GM19463 (cell line): ENCODE measurements at regions not wholly inside any gene's neighbourhood (a gene's known extent, or its start where the extent isn't known, plus 50 kb on each side); places are given as distances from the start of the nearest gene placed in this dataset.

Source experiments
- ATAC-seq: cut with Tn5 transposase; IDR thresholded peaks from one replicate; pipeline ENCODE4 v1.9.1; 2021; ENCODE audit warnings: mild to moderate bottlenecking, moderate library complexity; ENCODE audit not compliant: unreplicated experiment

DNA sequence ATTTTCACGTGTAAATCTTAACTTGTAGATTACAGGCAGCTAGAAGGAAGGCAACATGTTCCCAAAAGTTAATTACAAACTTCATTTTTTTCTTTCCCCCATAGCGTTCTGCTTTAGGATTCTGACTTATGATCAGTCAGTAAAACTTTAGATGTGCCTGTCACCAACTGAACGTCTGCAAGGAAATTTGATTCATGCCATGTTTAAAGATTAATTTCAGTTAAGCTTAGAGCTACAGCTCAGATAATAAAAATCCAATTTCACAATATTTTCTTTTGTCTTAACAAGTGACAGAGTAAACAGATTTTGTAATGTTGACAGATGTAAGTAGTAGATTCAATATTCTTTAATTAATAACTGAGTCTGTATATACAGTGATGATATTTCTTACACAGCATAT, 253.1 kb downstream of the NFKBIZ start:
- ATAC-seq = no peak

DNA sequence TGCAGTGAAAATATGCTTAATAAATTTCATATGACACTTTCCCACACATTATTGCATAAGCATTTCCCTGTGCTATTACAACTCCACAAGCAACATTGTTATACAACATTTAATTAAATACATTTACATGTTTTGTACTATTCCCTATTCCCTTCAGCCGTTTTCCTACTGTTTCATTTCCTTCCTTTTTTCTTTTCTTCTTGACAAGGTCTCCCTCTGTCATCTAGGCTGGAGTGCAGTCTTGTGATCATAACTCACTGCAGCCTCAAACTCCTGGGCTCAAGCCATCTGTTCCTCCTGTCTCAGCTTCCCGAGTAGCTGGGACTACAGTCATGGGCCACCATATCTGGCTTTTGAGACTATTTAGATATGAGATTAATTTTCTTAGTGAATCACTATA, 254.7 kb downstream of the NFKBIZ start:
- no peak for ATAC-seq

DNA sequence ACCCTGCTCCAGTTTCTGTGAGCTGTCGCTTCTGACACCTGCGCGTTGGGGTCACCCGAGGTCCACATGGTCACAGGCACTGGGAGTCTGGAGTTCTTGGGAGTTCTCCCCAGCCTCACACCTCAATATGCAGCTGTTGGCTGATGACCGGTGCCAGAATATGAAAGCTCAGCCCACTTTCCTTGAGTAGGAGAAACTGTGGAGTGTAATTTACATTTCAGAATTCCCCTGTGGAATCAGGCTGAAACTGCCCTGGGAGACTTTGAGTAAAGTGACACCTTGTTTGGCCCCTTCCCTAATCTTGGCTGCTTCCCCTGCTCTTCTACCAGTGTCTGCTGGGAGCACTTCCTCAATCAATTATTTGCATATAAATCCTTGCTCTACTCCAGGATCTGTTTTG, 255.9 kb downstream of the NFKBIZ start:
- no peak for ATAC-seq

DNA sequence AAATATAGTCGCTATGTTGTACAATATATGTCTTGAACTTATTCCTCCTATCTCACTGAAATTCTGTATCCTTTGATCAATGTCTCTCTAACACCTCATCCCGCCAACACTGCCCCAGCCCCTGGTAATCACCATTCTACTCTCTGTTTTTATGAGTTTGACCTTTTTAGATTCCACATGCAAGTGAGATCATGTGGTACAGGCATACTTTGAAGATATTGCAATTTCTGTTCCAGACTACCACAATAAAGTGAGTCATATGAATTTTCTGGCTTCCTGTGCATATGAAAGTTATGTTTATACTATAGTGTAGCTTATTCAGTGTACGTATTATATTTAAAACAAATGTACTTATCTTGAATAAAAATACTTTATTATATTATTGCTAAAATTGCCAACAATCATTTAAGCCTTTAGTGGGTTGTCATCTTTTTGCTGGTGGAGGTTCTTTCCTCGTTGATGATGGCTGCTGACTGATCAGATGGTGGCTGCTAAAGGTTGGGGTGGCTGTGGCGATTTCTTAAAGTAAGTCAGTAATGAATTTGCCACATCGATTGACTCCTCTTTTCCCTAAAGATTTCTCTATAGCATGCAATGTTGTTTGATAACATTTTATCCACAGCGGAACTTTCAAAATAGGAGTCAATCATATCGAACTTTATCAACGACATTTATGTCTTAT, 257.2 kb downstream of the NFKBIZ start:
- ATAC-seq = no peak

DNA sequence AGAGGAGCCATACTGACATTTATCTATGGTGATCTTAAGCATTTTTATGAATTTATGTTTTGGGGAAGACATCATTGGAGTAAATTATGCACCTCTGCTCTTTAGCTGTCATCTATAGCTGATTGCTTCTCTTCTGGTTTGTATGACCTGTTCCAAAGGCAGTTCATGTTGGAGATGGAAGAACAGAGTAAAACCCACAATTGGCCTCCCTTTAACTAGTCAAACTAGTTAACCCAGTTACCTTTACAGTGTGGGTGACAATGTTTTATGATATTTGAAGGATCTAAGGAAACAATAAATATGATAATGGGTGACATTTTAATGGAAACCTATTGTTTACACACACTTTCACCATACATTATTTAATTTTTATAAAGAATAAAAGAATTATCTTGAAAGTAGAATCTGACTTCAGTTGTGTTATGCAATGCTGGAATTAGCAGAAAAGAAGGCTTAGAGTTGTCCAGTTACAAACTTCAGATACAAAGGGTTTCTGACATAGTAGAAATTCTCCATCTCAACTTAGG, 263.5 kb downstream of the NFKBIZ start:
- no peak for ATAC-seq

DNA sequence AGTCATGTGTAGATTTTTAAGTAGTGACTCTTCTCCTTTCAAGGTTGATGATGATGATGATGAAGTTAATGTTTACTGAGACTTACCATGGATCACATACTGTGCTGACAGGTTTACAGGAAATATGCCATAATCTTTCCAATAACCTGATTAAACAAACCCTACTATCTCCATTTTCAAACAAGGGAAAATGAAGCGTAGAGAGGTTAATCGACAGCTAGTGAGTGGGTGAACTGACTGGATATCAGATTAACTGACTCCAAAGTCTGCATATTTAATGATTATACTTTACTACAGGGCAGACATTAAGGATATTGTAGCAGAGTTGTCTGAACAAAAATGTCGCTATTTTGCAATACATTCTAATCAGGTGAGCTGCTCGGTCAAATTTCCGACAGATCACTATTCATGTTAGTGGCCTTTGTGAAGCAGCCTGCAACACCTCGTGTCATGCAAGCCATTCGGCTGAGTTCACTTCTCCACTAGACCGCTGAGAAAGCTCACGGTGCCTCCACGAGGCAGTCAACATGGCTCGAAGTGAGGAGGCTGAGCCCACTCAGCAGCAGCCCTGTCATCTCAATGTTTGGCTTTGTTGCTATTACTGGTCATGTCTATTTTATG, 264.2 kb downstream of the NFKBIZ start:
- ATAC-seq = no peak

DNA sequence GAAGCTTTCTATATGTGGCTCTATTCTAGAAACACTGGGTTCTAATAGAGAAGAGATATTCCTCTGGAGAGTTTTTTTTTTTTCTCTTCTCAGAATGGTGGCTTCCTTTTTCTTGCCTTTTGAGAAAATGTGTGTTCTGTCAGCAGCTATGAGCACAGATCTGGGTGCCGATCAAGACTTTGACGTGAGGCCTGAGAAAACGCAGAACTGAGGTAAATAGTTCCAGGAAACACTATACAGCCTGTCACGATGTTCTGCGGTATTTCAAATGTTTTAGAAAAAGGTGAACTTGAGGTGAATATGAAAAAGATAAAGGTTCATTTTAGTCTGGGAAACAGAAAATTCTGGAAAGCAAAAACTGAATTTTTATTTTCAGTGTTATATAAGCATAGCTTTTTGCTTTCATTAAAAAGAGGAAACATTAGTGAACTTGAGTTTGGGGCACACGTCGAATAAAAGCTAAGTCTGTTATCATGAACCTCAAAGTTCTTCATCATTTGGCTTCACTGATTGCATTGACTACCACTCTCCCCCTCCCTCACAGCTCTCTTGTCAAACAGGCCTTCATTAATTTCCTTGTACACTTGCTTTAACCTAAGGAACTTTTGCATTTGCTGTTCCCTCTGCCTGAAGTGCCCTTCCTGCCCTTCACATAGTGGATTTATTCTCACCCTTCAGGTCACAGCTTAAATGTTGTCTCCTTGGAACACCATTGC, 265.1 kb downstream of the NFKBIZ start:
- no peak for ATAC-seq

DNA sequence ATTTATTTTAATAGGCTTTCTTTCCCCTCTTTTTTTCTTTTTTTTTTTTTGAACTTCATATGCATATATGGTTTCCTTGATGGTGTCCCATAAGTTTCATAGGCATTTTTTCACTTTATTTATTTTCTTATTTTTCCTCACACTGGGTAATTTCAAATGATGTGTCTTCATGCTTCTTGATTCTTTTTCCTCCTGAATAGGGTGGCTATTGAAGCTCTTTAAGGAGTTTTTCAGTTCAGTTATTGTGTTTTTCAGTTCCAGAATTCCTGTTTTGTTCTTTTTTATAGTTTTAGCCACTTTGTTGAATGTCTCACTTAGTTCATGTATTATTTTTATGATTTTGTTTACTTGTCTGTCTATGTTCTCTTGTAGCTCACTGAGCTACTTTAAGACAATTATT, 273.2 kb downstream of the NFKBIZ start:
- ATAC-seq = no peak

DNA sequence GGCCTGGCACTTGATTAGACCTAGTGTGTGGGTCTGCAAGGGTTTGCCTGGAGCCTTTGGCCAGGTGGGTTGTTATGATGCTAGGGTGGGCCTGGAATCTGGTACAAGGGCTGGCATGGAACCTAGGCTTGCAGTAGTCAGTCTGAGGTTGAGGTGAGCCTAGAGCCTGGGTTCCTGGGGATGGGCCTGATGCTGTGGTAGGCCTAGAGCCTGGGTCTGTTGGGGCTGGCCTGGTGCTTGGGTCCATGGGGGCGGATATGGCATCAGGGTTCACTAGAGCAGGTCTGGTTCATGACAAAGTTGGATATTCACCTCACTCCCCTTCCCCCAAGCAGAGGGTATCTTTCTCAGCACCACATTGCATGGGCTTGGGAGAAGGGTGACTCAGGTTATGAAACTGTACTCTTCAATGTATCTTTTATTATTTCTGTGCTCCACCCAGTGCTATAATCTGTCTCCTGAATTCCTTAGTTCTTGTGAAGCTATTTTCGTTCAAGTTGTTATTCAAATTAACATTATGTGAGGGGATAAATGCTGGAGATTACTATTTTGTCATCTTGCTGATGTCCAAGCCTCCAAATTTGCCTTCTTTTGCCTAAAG, 274.4 kb downstream of the NFKBIZ start:
- no peak for ATAC-seq

DNA sequence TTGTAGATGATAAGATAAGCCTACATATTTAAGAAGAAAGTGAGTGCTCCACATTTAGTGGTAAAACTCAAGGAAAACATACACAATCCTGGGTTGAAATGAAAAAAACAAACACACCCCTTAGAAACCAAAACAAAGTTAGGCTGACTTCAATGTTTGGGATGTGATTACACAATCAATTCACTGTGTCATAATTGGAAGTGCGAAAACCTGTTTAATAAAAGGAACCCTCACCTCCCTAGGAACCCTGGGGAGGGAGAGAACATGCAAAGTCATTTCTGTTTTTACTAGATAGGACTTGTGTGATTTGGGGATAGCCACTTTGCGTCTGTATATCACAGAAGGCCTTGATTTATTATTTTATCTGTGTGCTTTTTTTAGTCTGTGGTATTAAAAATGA, 275.0 kb downstream of the NFKBIZ start:
- ATAC-seq = no peak

DNA sequence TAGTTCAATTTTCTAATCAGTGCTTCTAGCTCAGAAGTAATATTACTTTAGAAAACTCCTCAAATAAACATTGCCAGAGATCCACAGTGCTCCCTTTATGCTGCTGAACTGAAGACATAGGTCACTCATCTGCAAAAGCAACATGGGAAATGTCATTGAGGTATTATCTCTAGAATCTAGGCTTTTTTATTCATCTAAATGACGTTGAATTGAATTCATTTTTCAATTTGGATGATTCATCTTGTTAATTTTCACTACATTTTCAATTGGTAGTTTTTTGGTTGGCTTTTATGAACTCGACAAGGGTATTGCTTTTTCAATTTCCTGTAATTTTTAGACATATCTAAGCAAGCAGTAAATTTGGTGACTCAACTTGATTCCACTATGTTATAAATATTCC, 275.4 kb downstream of the NFKBIZ start:
- no peak for ATAC-seq

DNA sequence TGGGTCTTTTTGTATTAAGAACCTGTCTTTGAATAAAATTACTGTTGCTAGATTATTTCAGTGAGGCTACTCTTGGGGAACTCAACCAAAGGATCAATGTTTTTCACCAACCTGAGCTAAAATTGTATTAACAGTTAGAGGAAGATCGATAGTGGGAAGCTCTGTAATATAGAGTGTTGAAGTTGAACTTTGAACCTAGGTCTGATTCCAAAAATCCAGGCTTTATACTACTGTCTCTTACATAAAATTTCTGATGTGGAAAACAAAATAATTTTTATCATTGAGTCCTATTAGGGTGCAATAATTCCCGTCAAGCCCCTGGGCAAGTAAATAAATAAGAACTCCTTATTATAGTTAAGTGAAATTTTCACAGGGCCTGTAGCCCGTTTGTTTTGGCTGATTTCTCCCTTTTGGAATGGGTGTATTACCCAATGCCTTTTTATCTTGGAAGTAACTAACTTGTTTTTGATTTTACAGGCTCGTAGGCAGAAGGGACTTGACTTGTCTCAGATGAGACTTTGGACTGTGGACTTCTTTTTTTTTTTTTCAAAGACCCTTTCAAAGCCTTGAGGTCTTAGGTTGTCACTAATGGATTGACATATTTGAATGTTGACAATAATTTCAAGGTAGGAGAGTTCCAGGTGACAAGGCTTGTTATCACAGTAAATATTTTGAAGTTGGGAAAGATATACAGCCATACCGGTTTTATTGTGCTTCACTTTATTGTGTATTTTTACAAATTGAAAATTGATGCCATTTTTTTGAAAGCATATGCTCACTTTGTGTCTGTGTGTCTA, 276.1 kb downstream of the NFKBIZ start:
- no peak for ATAC-seq

DNA sequence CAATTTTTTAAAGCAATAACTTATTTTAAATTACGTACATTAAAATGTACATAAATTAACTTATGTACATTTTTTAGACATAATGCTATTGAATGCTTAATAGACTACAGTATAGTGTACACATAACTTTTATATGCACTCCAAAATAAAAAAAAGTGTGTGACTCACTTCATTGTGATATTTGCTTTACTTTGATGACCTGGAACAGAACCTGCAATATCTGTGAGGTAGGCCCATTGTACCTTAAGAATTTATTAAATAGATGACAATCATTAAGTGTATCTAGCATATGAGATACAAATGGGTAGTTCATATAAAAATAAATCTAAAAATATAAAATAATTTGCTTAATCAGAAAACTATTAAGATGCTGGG, 276.7 kb downstream of the NFKBIZ start:
- ATAC-seq = no peak

DNA sequence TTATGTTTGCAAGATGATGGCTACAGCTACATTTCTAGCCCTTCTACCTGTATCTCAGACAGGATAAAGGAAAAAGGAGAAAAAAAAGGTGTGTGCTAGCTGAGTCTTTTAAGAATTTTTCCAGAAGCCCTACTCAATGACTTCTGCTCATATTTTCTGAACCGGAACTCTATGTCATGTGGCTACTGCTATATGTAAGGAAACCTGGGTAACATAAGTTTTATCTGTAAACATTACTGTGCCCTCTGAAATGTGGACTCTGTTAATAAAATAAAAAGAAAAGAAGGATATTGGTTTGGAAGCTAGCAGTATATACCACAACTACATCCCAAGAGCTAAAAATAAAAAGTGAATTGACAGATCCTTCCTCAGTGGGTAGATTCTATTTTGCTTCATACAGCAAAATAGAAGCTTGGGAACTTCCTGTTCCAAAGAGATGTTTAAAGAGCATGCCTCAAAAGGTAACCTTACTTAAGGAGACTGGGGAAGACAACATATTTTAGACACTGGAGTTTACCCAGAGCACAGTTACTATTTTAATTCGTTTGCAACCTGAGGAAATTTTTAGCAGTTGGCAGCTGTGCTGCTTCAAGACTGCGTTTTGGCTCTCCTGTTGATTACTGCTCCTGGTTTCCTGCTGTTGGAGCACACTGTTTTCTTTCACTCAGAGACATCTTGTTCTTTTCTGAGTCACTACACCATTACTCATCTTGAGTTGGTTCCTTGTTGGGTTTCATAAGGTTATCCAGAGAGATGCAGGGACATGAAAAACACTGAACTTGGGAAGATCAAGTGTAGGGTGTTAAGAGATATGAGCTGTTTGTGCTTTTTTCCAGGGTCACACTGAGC, 280.7 kb downstream of the NFKBIZ start:
- ATAC-seq = no peak

DNA sequence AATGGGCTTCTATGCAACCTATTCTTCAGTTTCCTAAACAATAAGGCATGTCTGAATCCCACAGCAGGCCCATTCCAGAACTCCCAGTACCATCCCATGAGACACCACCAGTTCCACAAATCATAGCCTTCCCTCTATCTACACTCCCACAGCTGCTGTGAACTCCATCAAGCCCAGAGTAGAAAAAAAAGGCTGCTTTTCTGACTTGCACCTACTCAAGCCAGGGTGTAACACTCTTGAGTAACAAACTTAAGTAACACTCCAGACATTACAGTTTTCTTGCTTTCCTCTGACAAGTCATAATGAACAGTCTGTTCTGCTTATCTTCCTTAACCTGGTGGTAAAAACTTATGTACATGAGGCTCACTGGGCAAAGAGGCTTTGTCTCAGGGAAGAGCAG, 283.1 kb downstream of the NFKBIZ start:
- no peak for ATAC-seq

DNA sequence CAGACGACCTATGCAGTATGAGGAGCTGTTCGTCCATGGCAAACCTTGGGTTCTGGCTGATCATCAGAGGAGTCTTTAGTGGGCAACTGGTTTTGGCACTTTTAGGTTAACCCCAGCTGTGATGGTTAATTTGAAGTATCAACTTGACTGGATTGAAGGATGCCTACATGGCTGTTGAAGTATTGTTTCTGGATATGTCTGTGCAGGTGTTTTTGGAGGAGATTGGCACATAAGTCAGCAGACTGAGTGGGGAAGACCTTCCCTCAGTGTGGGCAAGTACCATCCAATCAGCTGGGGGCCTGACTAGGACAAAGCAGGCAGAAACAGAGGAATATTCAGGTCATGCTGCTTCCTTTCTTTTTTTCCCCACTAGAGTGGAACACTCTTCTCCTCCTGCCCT, 284.1 kb downstream of the NFKBIZ start:
- ATAC-seq = no peak

DNA sequence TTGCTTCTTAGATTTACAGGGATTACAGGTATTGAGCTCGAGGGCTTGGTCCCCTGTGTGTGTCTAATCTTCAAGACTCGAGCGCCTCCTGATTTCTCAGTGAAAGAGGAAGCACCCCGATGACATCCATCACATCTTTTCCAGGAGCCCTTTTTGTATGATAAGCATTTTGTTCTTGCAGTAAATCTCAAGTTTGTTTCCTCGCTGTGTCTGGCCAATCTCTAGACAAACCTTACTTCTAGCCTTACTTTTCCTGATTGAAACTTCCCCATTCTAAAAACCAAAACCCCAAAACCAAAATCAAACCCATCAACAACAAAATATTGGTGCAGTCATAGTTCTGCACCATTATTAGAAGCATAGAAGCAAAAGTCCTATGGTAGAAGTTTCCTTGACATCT, 286.0 kb downstream of the NFKBIZ start:
- ATAC-seq = no peak

DNA sequence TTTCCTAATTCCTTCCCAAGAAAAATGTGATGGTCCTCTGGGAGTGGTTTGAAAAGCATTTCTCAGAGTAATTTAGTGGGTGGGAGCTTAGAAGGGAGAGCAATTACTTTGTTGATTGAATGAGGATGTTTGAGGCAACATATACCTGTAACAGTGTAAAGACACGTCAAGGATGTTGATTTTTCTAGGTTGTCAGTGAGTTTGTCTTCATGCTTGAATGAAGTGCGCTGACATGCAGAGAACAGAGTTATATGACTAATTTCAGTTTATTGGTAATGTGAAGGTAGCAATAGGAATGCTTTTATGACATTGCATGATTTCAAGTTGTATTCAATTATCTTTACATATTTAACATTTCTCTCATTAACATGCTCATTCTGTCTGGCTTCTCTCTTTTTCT, 286.9 kb downstream of the NFKBIZ start:
- ATAC-seq = no peak

DNA sequence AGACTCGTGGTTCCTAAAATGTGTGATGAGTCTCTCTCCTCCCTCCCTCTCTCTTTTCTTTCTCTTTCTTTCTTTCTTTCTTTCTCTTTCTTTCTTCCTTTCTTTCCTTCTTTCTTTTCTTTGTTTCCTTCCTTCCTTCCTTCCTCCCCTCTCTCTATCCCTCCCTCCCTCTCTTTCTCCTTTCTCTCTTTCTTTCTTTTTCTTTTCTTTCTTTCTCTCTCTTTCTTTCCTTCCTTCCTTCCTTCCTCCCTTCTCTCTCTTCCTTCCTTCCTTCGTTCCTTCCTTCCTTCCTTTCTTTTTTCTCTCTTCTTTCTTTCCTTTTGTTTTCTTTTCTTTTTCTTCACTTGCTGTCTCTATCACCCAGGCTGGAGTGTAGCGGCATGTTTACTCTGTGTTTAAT, 290.8 kb downstream of the NFKBIZ start:
- ATAC-seq = no peak
